Mammary epithelial cell (primary cell): ENCODE measurements at regions not wholly inside any gene's neighbourhood (a gene's known extent, or its start where the extent isn't known, plus 50 kb on each side); places are given as distances from the start of the nearest gene placed in this dataset.

Experiments
- EZH2 ChIP-seq: IDR thresholded peaks from 2 replicates; pipeline ENCODE4 v1.6.1; 2012; ENCODE audit warnings: low read length, inconsistent platforms, borderline replicate concordance
- TF ChIP-seq, protein P1 (sequence below), 2 donors: IDR thresholded peaks in 1 of 2; conservative IDR thresholded peaks in 1 of 2; 2 replicates each; pipeline ENCODE4 v1.5.1; 2011 to 2012; ENCODE audit warnings: inconsistent platforms in 2 of 2, low read length in 2 of 2, mild to moderate bottlenecking in 2 of 2, control low read depth in 1 of 2, low read depth in 1 of 2; ENCODE audit not compliant: insufficient read depth in 1 of 2; ENCODE audit errors: extremely low read depth in 1 of 2

DNA sequence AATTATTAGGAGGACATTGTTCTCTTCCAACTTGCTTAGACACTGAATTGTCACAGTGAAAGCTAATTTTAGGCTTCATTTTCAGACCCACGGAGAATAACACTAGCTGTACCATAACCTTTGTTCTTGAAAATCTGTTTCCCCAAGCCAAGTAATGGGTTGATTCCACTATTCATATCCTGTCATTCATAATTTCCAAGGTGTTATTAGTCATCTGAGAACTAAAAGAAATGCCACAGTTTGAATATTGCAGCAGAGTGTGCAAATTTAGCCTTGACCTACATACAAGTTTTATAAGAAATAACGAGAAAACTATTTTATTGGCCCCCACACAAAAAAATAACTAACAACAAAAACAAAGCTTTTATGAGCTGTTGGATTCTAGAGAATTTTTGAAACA, 148.5 kb upstream of the TYRP1 start:
- TF ChIP-seq, protein P1, sequence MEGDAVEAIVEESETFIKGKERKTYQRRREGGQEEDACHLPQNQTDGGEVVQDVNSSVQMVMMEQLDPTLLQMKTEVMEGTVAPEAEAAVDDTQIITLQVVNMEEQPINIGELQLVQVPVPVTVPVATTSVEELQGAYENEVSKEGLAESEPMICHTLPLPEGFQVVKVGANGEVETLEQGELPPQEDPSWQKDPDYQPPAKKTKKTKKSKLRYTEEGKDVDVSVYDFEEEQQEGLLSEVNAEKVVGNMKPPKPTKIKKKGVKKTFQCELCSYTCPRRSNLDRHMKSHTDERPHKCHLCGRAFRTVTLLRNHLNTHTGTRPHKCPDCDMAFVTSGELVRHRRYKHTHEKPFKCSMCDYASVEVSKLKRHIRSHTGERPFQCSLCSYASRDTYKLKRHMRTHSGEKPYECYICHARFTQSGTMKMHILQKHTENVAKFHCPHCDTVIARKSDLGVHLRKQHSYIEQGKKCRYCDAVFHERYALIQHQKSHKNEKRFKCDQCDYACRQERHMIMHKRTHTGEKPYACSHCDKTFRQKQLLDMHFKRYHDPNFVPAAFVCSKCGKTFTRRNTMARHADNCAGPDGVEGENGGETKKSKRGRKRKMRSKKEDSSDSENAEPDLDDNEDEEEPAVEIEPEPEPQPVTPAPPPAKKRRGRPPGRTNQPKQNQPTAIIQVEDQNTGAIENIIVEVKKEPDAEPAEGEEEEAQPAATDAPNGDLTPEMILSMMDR (conservative IDR thresholded peaks at IDR 0.05 in 1 of 2, IDR thresholded peaks at IDR 0.05 in 1 of 2; ENCODE audit: extremely low read depth in 1 of 2, insufficient read depth in 1 of 2, low read depth in 1 of 2, low read length in 2 of 2) = no peak
- no peak for TF ChIP-seq EZH2
